NCI-H2107 (cell line): ENCODE measurements at regions not wholly inside any gene's neighbourhood (a gene's known extent, or its start where the extent isn't known, plus 50 kb on each side); places are given as distances from the start of the nearest gene placed in this dataset.

Experiments
- DNase-seq: peaks from one replicate; lab custom pipeline; 2025; lab: John Stamatoyannopoulos, UW

- no peak for DNase-seq
Observed at GRCh38 chr9:119092125-119092524, 277.1 kb downstream of the BRINP1 start.

DNA sequence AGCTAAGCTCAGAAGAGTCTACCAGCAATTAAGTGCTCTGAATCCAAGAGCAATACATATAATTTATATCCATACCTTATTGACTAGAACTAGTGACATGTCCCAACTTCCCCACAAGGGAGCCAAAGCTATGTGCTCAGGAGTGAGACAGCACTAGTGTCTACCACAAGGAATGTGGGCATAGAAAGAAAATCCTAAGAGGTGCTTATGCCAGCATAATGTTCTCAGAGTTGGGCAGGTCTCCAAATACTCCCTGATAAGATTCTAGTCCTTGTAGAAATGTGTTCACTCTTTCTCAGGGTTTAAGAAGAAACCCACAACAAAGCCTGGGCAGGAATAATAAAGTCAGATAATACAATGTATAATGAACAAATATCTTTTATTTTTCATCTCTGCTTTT is 275.1 kb downstream of the BRINP1 start:
- DNase-seq = no peak

- no peak for DNase-seq
Observed at GRCh38 chr9:119095072-119095471, 274.2 kb downstream of the BRINP1 start.

- DNase-seq = no peak
Observed at GRCh38 chr9:119101048-119101447, 268.2 kb downstream of the BRINP1 start.

DNA sequence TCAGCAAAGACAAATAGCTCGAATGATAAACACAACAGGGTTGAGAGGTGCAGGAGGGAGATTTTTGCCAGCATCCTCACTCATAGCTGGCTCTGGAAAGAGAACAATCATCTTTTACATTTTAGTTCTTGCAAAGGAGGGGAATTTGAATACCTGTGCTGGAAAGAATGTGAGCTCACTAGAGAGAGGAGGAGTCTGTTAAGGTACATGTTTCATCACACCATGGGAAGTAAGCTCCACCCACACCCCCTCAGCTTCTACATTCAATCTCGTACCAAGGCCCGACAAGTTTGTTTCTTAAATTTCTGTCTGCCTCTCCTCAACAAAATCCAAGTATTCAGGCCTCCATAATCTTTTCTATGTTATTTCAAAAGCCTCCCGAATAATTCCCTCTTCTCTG is 254.6 kb downstream of the BRINP1 start:
- no peak for DNase-seq
